ENCODE measurements at regions not wholly inside any gene's neighbourhood (a gene's known extent, or its start where the extent isn't known, plus 50 kb on each side); places are given as distances from the start of the nearest gene placed in this dataset.

GRCh38 chr1:245084551-245084950 lies 70.2 kb upstream of the KIF26B start:
- TF ChIP-seq CTCF (IDR thresholded peaks at IDR 0.05; ENCODE audit: control extremely low read depth, extremely low read depth): no peak
- no peak overlapping the region for H3K4me3 ChIP-seq
- no peaks in the 10 kb centered on the region for H3K9me3 ChIP-seq (ENCODE audit: control insufficient read depth in 4 of 4, insufficient read depth in 3 of 4, low read length in 3 of 4)
- H3K36me3 ChIP-seq (ENCODE audit: control insufficient read depth in 4 of 4, insufficient read depth in 4 of 4, low read length in 4 of 4): peaks cover 0 to 9% (median 3%) of the 10 kb centered on the region in 4 donors
- H3K9ac ChIP-seq (ENCODE audit: insufficient read depth in 1 of 2, low read length in 2 of 2): no peak overlapping the region
- 98% methylated on average over 7 of the region's 7 CpGs for WGBS, 2 donors
- H3K27ac ChIP-seq (ENCODE audit: low read depth in 1 of 2, low read length in 1 of 2): no peak overlapping the region
- peaks cover 0 to 2% (median 0%) of the 10 kb centered on the region in 5 donors for H3K4me1 ChIP-seq (ENCODE audit: control insufficient read depth in 5 of 5, insufficient read depth in 5 of 5, low read length in 5 of 5)
- no peak for ATAC-seq (ENCODE audit: insufficient read depth, low FRiP score)
- no peaks in the 10 kb centered on the region for H3K27me3 ChIP-seq (ENCODE audit: control insufficient read depth in 3 of 3, insufficient read depth in 3 of 3, low read length in 2 of 3)
- DNase-seq: no peak

DNA sequence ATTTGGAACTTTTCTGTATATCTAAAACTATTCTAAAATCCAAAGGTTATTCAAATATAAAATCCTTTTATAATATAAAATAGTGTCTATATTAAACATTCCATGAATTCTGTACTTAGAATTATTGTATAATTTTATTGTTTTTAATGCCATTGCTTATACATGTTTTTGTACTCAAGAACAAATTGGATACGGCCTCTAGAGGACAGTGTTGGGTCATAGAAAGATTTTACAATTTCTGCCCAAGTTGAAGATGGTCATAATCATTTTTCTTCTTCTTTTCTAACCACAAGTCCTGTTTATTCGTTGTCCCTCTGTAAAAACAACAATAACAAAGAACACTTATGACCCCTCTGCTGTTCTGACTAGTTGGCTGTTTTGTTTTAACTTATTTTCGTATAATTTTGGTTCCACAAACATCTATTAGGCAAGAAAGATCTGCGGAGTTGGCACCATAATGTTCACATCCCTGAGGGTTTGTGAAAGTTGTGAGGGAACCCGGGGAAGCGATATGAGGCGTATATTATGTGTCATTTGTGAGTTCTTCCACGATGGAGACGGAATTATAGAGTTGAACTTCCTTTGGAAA lies 75.7 kb upstream of the KIF26B start:
- DNase-seq: peak in 2 of 3 donors; percentile 66 to 76
- TF ChIP-seq CTCF (IDR thresholded peaks at IDR 0.05; ENCODE audit: control extremely low read depth, extremely low read depth): peak; percentile 20
- no peaks in the 10 kb centered on the region for H3K27me3 ChIP-seq (ENCODE audit: control insufficient read depth in 3 of 3, insufficient read depth in 3 of 3, low read length in 2 of 3)
- no peak overlapping the region for H3K9ac ChIP-seq (ENCODE audit: insufficient read depth in 1 of 2, low read length in 2 of 2)
- H3K4me3 ChIP-seq: no peak overlapping the region
- H3K9me3 ChIP-seq (ENCODE audit: control insufficient read depth in 4 of 4, insufficient read depth in 3 of 4, low read length in 3 of 4): no peaks in the 10 kb centered on the region
- H3K36me3 ChIP-seq (ENCODE audit: control insufficient read depth in 4 of 4, insufficient read depth in 4 of 4, low read length in 4 of 4): peaks cover 0 to 3% (median 0%) of the 10 kb centered on the region in 4 donors
- ATAC-seq (ENCODE audit: insufficient read depth, low FRiP score): no peak
- 70 to 74% methylated on average over 9 of the region's 9 CpGs for WGBS, 2 donors
- peaks cover 0 to 3% (median 0%) of the 10 kb centered on the region in 5 donors for H3K4me1 ChIP-seq (ENCODE audit: control insufficient read depth in 5 of 5, insufficient read depth in 5 of 5, low read length in 5 of 5)
- H3K27ac ChIP-seq (ENCODE audit: low read depth in 1 of 2, low read length in 1 of 2): no peak overlapping the region

GRCh38 chr1:245074898-245075297 lies 79.9 kb upstream of the KIF26B start:
- WGBS, 2 donors: 91 to 95% methylated on average over 5 of the region's 5 CpGs
- DNase-seq (no peak), ATAC-seq (ENCODE audit: insufficient read depth, low FRiP score) (no peak)
- Histone ChIP-seq H3K9me3 (ENCODE audit: control insufficient read depth in 4 of 4, insufficient read depth in 3 of 4, low read length in 3 of 4) (peaks cover 0 to 5% (median 0%) of the 10 kb centered on the region in 4 donors), H3K27me3 (ENCODE audit: control insufficient read depth in 3 of 3, insufficient read depth in 3 of 3, low read length in 2 of 3) (no peaks in the 10 kb centered on the region), H3K27ac (ENCODE audit: low read depth in 1 of 2, low read length in 1 of 2) (no peak overlapping the region), H3K4me1 (ENCODE audit: control insufficient read depth in 5 of 5, insufficient read depth in 5 of 5, low read length in 5 of 5) (peaks cover 0 to 4% (median 0%) of the 10 kb centered on the region in 5 donors), H3K9ac (ENCODE audit: insufficient read depth in 1 of 2, low read length in 2 of 2) (no peak overlapping the region), H3K36me3 (ENCODE audit: control insufficient read depth in 4 of 4, insufficient read depth in 4 of 4, low read length in 4 of 4) (peaks cover 0 to 8% (median 2%) of the 10 kb centered on the region in 4 donors), H3K4me3 (no peak overlapping the region)
- TF ChIP-seq CTCF (IDR thresholded peaks at IDR 0.05; ENCODE audit: control extremely low read depth, extremely low read depth): no peak

Data from lung (tissue), 11 donors.